ENCODE measurements at regions not wholly inside any gene's neighbourhood (a gene's known extent, or its start where the extent isn't known, plus 50 kb on each side); places are given as distances from the start of the nearest gene placed in this dataset.

GRCh38 chr6:105821027-105821426 lies 265.1 kb upstream of the PRDM1 start:
- CTCF ChIA-PET, result no interaction called here
- 85% methylated on average over 2 of the region's 2 CpGs for WGBS (ENCODE audit: missing lambda C conversion rate)

GRCh38 chr6:105819745-105820144 lies 266.4 kb upstream of the PRDM1 start:
- Histone ChIP-seq H3K27ac (no peak overlapping the region), H3K4me1 (no peaks in the 10 kb centered on the region), H3K9me3 (no peaks in the 10 kb centered on the region; the same call in 2 of the 3 replicates), H3K4me2 (no peak overlapping the region), H3K4me3 (no peak overlapping the region)
- POLR2A ChIA-PET, result no interaction called here
- no peak for DNase-seq (ENCODE audit: low read depth in 1 of 2, low spot score in 1 of 2)
- TF ChIP-seq NPAS2 (CRISPR knock-in tag; IDR thresholded peaks at IDR 0.05; ENCODE audit: borderline replicate concordance) (no peak), HOXB5 (CRISPR knock-in tag; IDR thresholded peaks at IDR 0.05) (no peak), EP300 (IDR thresholded peaks at IDR 0.05) (no peak), SMC3 (IDR thresholded peaks at IDR 0.05) (no peak), CBX8 (IDR thresholded peaks at IDR 0.05) (no peak), JUNB (IDR thresholded peaks at IDR 0.05) (no peak), MAX (IDR thresholded peaks at IDR 0.05) (no peak), ELK1 (IDR thresholded peaks at IDR 0.05; ENCODE audit: low read depth, low read length) (no peak), RCOR1 (IDR thresholded peaks at IDR 0.05; ENCODE audit: low read depth, low read length) (no peak), HDAC2 (IDR thresholded peaks at IDR 0.05) (no peak), MAZ (IDR thresholded peaks at IDR 0.05; ENCODE audit: borderline replicate concordance, low read depth, low read length) (no peak)
- CTCF ChIA-PET, result no interaction called here
- WGBS (ENCODE audit: missing lambda C conversion rate), result 51% methylated on average over 2 of the region's 2 CpGs
- FAIRE-seq, result no peak
- no peak for ATAC-seq

More at GRCh38 chr6:105821027-105821426, 265.1 kb upstream of the PRDM1 start:
- H3K27ac ChIP-seq, result no peak overlapping the region
- H3K9me3 ChIP-seq, result no peaks in the 10 kb centered on the region; the same call in 2 of the 3 replicates
- H3K4me3 ChIP-seq, result no peak overlapping the region
- no peak overlapping the region for H3K4me2 ChIP-seq
- H3K4me1 ChIP-seq, result no peaks in the 10 kb centered on the region
- no peak for FAIRE-seq
- POLR2A ChIA-PET, result no interaction called here
- ATAC-seq, result no peak
- DNase-seq (ENCODE audit: low read depth in 1 of 2, low spot score in 1 of 2), result no peak
- TF ChIP-seq SMC3 (IDR thresholded peaks at IDR 0.05) (no peak), RARB (CRISPR knock-in tag; IDR thresholded peaks at IDR 0.05) (no peak), HOXA7 (CRISPR knock-in tag; IDR thresholded peaks at IDR 0.05) (no peak), ELK1 (IDR thresholded peaks at IDR 0.05; ENCODE audit: low read depth, low read length) (no peak), CBX2 (IDR thresholded peaks at IDR 0.05; ENCODE audit: borderline replicate concordance, low read depth) (no peak), RNF2 (IDR thresholded peaks at IDR 0.05; ENCODE audit: borderline replicate concordance, low read depth) (no peak), RAD21 (conservative IDR thresholded peaks at IDR 0.05 in 1 of 2, IDR thresholded peaks at IDR 0.05 in 1 of 2) (no peak), REST (IDR thresholded peaks at IDR 0.05) (no peak), FOSL2 (IDR thresholded peaks at IDR 0.05) (no peak), FOSL2 (CRISPR knock-in tag; IDR thresholded peaks at IDR 0.05) (no peak), RFX5 (IDR thresholded peaks at IDR 0.05) (no peak), CHD4 (IDR thresholded peaks at IDR 0.05; ENCODE audit: borderline replicate concordance) (no peak), RCOR1 (IDR thresholded peaks at IDR 0.05; ENCODE audit: low read depth, low read length) (no peak), HOXB5 (CRISPR knock-in tag; IDR thresholded peaks at IDR 0.05) (no peak), CHD2 (IDR thresholded peaks at IDR 0.05; ENCODE audit: low read length, partially characterized antibody) (no peak)
